Fibroblast of villous mesenchyme (primary cell): ENCODE measurements at regions not wholly inside any gene's neighbourhood (a gene's known extent, or its start where the extent isn't known, plus 50 kb on each side); places are given as distances from the start of the nearest gene placed in this dataset.

Source experiments
- DNase-seq: peaks from one replicate; pipeline ENCODE4 v3.0.0-alpha.2; 2010; ENCODE audit warnings: low read depth
- H3K4me3 ChIP-seq: 2 replicates; pipeline ENCODE4 v1.5.1; 2011; ENCODE audit warnings: low read depth, mild to moderate bottlenecking, low read length
- TF ChIP-seq, protein P1 (sequence below): IDR thresholded peaks from 2 replicates; pipeline ENCODE4 v1.5.1; 2012; ENCODE audit warnings: low read depth, mild to moderate bottlenecking, low read length; ENCODE audit not compliant: insufficient read depth

DNA sequence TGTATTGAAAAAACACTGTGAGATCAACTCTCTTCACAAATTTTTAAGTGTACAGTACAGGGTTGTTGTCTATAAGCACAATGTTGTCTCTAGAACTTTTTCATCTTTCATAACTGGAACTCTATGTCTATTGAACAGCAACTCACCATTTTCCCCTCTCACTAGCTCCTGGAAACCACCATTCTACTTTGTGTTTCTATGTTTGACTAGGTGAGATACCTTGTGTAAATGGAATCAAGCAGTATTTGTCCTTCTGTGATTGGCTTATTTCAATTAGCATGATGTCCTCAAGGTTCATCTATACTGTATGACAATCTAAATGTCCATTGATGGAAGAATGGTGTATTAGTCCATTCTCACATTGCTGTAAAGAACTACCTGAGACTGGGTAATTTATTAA, 210.1 kb upstream of the FUT9 start:
- TF ChIP-seq, protein P1, sequence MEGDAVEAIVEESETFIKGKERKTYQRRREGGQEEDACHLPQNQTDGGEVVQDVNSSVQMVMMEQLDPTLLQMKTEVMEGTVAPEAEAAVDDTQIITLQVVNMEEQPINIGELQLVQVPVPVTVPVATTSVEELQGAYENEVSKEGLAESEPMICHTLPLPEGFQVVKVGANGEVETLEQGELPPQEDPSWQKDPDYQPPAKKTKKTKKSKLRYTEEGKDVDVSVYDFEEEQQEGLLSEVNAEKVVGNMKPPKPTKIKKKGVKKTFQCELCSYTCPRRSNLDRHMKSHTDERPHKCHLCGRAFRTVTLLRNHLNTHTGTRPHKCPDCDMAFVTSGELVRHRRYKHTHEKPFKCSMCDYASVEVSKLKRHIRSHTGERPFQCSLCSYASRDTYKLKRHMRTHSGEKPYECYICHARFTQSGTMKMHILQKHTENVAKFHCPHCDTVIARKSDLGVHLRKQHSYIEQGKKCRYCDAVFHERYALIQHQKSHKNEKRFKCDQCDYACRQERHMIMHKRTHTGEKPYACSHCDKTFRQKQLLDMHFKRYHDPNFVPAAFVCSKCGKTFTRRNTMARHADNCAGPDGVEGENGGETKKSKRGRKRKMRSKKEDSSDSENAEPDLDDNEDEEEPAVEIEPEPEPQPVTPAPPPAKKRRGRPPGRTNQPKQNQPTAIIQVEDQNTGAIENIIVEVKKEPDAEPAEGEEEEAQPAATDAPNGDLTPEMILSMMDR: no peak
- H3K4me3 ChIP-seq: no peak overlapping the region
- DNase-seq: no peak

DNA sequence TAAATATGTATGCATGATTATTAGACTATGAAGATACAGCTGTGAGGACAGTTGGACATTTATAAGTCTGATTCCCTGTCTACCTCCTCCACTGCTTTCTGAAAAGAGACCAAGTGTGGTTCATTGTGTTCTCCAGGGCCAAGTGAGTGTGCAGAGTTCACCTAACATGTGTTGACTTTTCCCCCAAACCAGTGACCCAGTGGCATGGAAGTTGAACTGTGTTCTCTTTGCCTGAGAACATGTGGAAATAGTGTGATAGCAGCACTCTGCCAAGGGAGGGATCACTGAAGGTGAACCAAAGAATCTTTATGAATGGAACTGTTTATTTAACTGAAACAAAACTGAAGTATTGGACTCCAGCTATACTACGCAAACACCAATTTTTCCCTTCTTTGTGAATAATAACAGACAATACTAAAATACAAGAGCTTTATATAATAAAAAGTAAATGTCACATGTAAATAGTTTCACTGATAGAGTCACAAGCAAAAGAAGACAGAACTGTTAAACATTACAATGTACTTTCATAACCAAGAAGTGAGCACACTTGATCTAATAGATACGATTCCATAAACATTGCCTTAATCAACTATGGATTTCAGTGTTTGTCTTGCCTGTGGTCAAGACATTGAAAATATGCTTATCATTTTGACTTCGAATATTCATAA, 200.3 kb upstream of the FUT9 start:
- no peak overlapping the region for H3K4me3 ChIP-seq
- TF ChIP-seq, protein P1: no peak
- no peak for DNase-seq

DNA sequence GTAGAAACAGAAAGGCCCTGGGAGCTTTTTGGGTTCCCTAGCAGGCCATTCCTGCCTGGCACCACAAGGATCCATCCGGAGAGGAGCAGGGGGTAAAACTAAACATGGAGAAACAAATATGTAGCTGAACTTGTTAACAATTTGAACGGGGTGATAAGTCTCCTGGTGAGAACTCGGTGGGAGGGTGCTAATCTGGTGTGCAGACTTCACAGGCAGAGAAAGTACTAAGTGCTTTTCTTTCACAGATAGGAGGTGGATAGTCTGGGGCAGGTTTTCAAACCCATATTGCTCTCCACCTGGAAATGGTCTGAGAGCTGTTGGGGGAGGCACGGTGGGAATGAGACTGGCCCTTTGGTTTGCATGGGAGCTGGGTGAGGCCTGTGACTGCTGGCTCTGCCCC, 196.3 kb upstream of the FUT9 start:
- H3K4me3 ChIP-seq: no peak overlapping the region
- no peak for DNase-seq
- TF ChIP-seq, protein P1: no peak

DNA sequence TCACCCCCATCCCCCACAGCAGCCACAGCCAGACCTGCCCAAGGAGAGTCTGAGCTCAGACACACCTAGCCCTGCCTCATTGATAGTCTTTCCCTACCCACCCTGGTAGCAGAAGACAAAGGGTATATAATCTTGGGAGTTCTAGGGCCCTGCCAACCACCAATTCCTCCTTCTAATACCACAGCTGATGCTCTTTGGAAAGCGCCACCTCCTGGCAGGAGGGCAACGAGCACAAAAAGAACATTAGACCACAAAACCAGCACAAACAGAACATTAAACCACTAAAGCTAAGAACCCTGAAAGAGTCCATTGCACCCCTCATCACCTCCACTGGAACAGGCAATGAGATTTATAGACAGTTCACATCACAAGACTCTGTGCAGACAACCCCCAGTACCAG, 195.8 kb upstream of the FUT9 start:
- DNase-seq: no peak
- TF ChIP-seq, protein P1: no peak
- H3K4me3 ChIP-seq: no peak overlapping the region

DNA sequence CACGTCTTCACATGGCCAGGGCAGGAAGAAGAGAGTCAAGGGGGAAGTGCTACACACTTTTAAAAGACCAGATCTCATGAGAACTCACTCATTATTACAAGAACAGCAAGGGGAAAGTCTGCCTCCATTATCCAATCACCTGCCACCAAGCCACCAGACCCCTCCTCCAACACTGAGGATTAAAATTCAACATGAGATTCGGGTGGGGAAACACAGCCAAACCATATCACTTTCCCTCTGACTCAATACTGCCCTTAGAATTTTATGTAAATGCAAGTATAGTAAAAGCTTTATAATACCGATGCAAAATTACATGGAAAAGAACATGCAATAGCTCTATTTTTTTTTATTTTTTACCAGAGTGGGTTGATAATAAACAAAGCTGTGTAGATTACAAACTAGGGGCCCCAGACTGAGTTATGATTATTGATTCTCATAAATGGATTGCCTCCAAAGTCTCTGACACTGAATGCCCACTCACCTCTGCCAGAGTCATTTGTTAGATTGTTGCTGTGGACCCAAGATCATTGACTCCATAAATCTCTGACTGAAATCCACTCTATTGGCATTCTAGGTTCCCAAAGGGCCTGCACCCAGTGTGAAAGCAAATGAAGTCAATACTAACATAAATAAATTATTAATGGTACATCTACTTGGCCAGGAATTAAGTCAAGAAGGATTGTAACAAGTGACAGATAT, 184.8 kb upstream of the FUT9 start:
- no peak overlapping the region for H3K4me3 ChIP-seq
- no peak for DNase-seq
- TF ChIP-seq, protein P1: no peak

DNA sequence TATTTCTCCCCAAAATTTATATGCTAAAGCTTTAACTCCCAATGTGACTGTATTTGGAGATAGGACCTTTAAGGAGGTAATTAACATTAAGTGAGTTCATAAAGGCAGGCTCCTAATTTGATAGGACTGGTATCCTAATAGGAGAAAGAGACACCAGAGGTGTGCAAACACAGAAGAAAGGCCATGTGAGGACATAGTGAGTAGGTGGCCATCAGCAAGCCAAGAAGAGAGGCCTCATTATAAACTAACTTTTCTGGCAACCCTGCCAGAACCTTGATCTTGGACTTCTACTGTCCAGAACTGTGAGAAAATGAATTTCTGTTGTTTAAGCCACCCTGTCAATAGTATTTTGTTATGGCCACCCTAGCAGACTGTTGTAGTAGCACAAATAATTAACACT, 177.9 kb upstream of the FUT9 start:
- H3K4me3 ChIP-seq: no peak overlapping the region
- TF ChIP-seq, protein P1: no peak
- no peak for DNase-seq
